ENCODE measurements at regions not wholly inside any gene's neighbourhood (a gene's known extent, or its start where the extent isn't known, plus 50 kb on each side); places are given as distances from the start of the nearest gene placed in this dataset.

DNA sequence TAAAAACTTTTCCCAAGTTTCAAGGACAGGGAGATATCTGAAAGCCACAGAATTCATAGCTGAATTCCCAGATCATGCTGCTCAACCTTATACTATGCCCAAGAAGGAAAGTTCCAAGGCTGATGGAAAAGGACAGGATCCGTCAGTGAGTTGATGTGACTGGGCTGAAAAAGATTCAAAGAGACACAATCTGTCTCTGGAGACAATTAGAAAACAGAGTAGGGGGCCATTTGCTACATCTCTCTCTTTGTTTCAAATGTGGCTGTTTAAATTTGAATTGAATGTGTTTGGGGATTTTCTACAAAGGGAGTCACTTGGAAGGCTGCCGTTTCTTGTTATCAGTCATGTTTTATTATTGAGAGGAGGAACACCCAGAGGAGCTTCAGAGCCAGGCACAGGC lies 292.6 kb downstream of the NUF2 start:
- TF ChIP-seq, protein P1, sequence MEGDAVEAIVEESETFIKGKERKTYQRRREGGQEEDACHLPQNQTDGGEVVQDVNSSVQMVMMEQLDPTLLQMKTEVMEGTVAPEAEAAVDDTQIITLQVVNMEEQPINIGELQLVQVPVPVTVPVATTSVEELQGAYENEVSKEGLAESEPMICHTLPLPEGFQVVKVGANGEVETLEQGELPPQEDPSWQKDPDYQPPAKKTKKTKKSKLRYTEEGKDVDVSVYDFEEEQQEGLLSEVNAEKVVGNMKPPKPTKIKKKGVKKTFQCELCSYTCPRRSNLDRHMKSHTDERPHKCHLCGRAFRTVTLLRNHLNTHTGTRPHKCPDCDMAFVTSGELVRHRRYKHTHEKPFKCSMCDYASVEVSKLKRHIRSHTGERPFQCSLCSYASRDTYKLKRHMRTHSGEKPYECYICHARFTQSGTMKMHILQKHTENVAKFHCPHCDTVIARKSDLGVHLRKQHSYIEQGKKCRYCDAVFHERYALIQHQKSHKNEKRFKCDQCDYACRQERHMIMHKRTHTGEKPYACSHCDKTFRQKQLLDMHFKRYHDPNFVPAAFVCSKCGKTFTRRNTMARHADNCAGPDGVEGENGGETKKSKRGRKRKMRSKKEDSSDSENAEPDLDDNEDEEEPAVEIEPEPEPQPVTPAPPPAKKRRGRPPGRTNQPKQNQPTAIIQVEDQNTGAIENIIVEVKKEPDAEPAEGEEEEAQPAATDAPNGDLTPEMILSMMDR (conservative IDR thresholded peaks at IDR 0.05; ENCODE audit: low read depth, low read length), result no peak
- no peak for TF ChIP-seq EZH2 (IDR thresholded peaks at IDR 0.05; ENCODE audit: borderline replicate concordance, low read depth, low read length, poor library complexity, severe bottlenecking)
